Central memory CD8-positive, alpha-beta T cell (primary cell): ENCODE measurements at regions not wholly inside any gene's neighbourhood (a gene's known extent, or its start where the extent isn't known, plus 50 kb on each side); places are given as distances from the start of the nearest gene placed in this dataset.
A peak's percentile ranks its signal among the peaks of the same experiment; 100 is the strongest.

ENCODE experiments used
- ATAC-seq: fragments of 150-1000 bp; cut with Tn5 transposase; replicated peaks from 2 replicates; pipeline ENCODE4 v1.10.0; 2022; ENCODE audit warnings: mild to moderate bottlenecking, moderate FRiP score, moderate number of reproducible peaks; ENCODE audit not compliant: poor library complexity, severe bottlenecking; ENCODE audit errors: extremely low read depth
- DNase-seq, 2 donors: peaks; one replicate each; pipeline ENCODE4 v3.0.0; 2021; ENCODE audit warnings: low spot score in 2 of 2
- H3K27ac Mint-ChIP-seq: one replicate; pipeline ENCODE4 v1.8.0; 2022; ENCODE audit warnings: low read depth, mild to moderate bottlenecking, moderate library complexity, mixed read lengths
- H3K27me3 Mint-ChIP-seq: one replicate; pipeline ENCODE4 v1.8.0; 2022; ENCODE audit warnings: mixed read lengths
- H3K36me3 Mint-ChIP-seq: one replicate; pipeline ENCODE4 v1.8.0; 2022; ENCODE audit warnings: mild to moderate bottlenecking, moderate library complexity, mixed read lengths; ENCODE audit not compliant: insufficient read depth
- H3K4me1 Mint-ChIP-seq: one replicate; pipeline ENCODE4 v1.8.0; 2022; ENCODE audit warnings: mixed read lengths
- H3K4me3 Mint-ChIP-seq: one replicate; pipeline ENCODE4 v1.8.0; 2022; ENCODE audit warnings: mild to moderate bottlenecking, moderate library complexity, mixed read lengths
- H3K9me3 Mint-ChIP-seq: one replicate; pipeline ENCODE4 v1.8.0; 2022; ENCODE audit warnings: mixed read lengths

DNA sequence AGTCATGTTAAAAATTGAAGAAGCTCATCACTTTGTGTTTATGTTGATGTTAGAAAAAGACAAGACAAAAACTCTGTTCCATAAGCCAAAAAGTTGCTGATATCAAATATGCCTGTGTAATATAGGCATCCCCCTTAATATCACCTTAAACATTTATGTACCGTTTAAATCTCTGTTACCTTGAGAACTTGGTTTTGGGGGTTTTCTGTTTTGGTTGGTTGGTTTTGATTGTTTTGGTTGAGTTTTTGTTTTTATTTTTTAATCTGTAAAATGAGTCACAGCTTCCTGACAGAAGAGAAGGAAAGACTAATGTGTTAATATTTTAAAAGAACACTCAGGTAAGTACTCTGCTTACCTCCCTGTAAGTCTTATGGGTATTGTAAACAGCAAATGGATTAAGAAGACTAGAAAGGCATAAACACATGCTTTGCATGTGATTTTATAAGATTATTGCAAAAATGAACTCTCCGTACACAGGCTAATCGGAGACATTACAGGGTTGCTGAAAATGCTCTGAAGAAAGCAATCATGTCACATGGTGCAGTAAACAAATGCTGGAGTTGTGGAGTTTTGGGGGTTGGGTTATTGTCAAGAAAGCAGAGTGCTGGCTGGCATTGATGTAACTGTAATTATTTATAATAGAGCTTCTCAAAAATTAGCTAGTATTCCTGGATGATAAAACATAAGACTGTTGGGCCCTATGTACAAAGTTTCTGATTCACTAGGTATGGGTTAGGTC, 69.5 kb upstream of the MBNL1 start:
- peak overlapping the region; percentile 99 for H3K27ac Mint-ChIP-seq
- no peaks in the 10 kb centered on the region for H3K9me3 Mint-ChIP-seq
- H3K4me1 Mint-ChIP-seq, result peaks cover 75% of the 10 kb centered on the region
- ATAC-seq (peak; percentile 48), DNase-seq (no peak)
- H3K4me3 Mint-ChIP-seq, result peak overlapping the region; percentile 68
- no peaks in the 10 kb centered on the region for H3K27me3 Mint-ChIP-seq
- peaks cover 10% of the 10 kb centered on the region for H3K36me3 Mint-ChIP-seq

DNA sequence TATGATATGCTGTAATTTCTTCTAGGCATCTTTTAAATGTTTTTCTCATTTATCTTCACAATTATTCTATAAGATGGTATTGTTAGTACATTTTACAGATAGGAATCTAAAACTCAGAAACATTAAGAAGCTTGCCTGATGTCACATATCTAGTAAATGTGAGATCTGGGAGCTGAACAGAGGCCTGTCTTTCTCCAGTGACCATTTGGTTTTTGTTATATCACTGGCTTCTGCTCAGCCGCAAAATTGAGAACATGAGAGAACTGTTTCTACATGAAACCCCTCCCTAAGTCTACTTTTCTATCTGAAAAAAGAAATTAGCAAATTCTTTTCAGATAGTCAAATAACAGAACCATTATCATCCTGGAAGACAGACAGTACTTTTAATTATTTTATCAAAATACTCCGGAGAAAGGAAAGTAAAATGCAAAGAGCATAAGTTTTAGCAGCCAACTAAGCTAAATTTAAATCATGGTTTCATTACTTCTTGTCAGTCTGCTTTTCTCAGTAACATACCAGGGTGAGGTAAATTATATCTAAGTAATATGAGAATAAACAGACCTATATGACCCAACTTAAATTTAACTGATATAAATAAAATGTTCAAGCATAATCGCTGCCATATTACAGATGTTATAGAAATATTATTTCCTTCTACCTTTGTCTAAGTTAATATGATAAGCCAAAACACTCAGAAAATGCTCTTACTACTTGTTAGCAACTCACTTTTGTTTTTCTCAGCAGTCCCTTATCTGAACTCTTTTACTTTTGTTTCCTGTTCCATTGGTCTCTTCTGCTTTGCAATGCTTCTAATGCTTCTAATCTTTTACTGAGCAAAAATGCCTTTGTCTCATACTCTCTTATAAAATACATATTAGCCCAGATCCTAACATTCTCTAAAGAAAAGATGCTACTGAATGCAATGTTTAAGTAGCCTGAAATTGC, 68.0 kb upstream of the MBNL1 start:
- Mint-ChIP-seq H3K36me3 (peaks cover 8% of the 10 kb centered on the region), H3K4me3 (peak overlapping the region; percentile 68), H3K9me3 (no peaks in the 10 kb centered on the region), H3K27me3 (no peaks in the 10 kb centered on the region), H3K4me1 (peaks cover 78% of the 10 kb centered on the region), H3K27ac (peak overlapping the region; percentile 99)
- peak; percentile 42 for ATAC-seq
- no peak for DNase-seq

DNA sequence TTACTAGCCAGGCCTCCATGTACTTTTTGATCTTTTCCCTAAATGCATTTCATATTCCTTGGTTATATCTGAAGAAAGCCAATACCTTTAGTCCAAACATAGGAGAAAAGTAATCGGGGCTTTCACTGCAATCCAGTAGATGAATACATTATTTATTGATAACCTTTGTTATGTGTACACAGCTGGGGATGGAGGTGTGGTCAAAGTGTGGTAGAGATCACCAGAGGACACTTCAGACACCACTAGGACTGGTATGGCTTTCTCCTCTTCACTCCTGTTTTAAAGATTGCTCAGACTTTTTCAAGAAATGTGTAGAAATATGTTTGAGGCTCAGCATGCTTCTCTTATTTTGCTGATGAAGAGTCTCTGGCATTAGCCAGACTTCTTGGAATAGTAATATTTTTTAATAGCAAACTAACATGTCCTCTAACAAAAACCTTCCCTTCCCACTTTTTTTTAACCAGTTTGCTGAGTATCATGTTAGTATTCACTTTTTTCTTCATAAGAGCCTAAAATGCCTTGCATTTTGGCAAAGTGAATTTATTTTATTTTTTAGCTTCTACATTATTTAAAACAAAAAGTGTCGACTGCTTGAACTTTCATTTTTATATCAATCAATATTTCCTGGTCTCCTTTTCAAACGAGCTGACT, 65.6 kb upstream of the MBNL1 start:
- peaks cover 65% of the 10 kb centered on the region for H3K4me1 Mint-ChIP-seq
- H3K36me3 Mint-ChIP-seq, result peaks cover 5% of the 10 kb centered on the region
- no peak for ATAC-seq
- H3K27ac Mint-ChIP-seq, result peak overlapping the region; percentile 99
- H3K9me3 Mint-ChIP-seq, result no peaks in the 10 kb centered on the region
- H3K27me3 Mint-ChIP-seq, result no peaks in the 10 kb centered on the region
- DNase-seq, result no peak
- H3K4me3 Mint-ChIP-seq, result peak overlapping the region; percentile 79

DNA sequence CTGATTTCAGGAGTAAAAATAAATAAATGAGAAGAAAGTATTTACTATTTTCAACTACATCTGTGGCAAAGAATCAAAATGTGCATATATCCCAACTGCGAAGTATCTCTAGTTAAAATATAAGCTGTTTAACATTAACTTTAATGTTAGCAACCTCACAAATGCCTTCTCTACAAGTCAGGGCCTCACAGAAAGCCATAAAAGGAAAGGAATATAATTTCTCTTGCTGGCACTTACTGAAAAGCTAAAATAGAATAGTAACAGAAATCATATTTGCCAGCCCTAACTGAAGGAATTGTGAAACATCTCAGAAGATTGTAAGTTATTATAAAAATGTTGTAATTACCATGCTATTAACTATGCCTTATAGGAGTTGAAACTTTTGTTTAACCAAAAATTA, 65.1 kb upstream of the MBNL1 start:
- ATAC-seq (no peak), DNase-seq (no peak)
- H3K9me3 Mint-ChIP-seq, result no peaks in the 10 kb centered on the region
- peaks cover 65% of the 10 kb centered on the region for H3K4me1 Mint-ChIP-seq
- no peaks in the 10 kb centered on the region for H3K27me3 Mint-ChIP-seq
- H3K4me3 Mint-ChIP-seq, result peak overlapping the region; percentile 79
- H3K27ac Mint-ChIP-seq, result peak overlapping the region; percentile 99
- peaks cover 5% of the 10 kb centered on the region for H3K36me3 Mint-ChIP-seq

- H3K27ac Mint-ChIP-seq, result peak overlapping the region; percentile 99
- H3K36me3 Mint-ChIP-seq, result peaks cover 5% of the 10 kb centered on the region
- ATAC-seq, result no peak
- H3K4me3 Mint-ChIP-seq, result peak overlapping the region; percentile 79
- no peak for DNase-seq
- peaks cover 65% of the 10 kb centered on the region for H3K4me1 Mint-ChIP-seq
- no peaks in the 10 kb centered on the region for H3K27me3 Mint-ChIP-seq
- no peaks in the 10 kb centered on the region for H3K9me3 Mint-ChIP-seq
Observed at GRCh38 chr3:152204218-152204617, 64.5 kb upstream of the MBNL1 start.

GRCh38 chr3:152205097-152205593, 63.6 kb upstream of the MBNL1 start:
- DNase-seq (no peak), ATAC-seq (peak; percentile 45)
- Mint-ChIP-seq H3K4me3 (peak overlapping the region; percentile 80), H3K27ac (peak overlapping the region; percentile 99), H3K27me3 (no peaks in the 10 kb centered on the region), H3K36me3 (peaks cover 2% of the 10 kb centered on the region), H3K9me3 (no peaks in the 10 kb centered on the region), H3K4me1 (peaks cover 65% of the 10 kb centered on the region)

DNA sequence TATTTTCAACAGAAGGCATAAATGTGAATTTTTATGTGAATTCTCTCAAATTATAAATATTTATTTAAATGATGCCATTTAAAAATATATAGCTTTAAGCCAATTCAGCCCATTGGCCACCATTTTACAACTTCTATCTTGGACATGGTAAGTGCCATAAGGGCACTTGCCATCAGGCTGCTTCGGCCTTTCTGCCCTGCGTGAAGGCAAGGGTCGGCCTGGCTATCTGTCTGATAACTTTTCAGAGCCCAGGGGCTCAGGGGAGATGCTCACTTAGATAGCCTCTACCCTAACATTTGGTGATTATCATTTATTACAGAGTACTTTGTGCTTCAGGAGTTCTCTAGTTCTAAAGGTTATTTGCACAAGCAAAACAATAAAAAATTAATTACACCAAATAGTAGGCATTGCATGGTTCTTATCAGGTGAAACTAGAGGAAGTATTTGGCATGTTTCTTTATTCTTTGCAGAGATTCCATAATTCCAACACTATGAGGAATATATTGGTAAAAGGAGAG, 62.4 kb upstream of the MBNL1 start:
- no peaks in the 10 kb centered on the region for H3K9me3 Mint-ChIP-seq
- H3K4me1 Mint-ChIP-seq, result peaks cover 56% of the 10 kb centered on the region
- ATAC-seq, result no peak
- peak overlapping the region; percentile 80 for H3K4me3 Mint-ChIP-seq
- H3K27me3 Mint-ChIP-seq, result no peaks in the 10 kb centered on the region
- peak overlapping the region; percentile 99 for H3K27ac Mint-ChIP-seq
- H3K36me3 Mint-ChIP-seq, result peaks cover 2% of the 10 kb centered on the region
- no peak for DNase-seq

DNA sequence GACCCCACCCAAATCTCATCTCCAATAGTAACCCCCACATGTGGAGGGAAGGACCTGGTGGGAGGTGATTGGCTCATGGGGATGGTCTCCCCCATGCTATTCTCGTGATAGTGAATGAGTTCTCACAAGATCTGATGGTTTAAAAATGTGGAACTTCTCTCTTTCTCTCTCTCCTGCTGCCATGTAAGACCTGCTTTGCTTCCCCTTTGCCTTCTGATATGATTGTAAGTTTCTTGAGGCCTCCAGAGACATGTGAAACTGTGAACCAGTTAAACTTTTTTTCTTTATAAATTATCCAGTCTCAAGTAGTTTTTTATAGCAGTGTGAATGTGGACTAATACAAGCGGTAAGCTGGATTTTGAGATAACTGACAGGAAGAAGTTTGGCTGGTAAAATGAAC, 60.3 kb upstream of the MBNL1 start:
- Mint-ChIP-seq H3K27me3 (no peaks in the 10 kb centered on the region), H3K36me3 (peaks cover 1% of the 10 kb centered on the region), H3K9me3 (no peaks in the 10 kb centered on the region), H3K4me1 (peaks cover 51% of the 10 kb centered on the region), H3K27ac (no peak overlapping the region), H3K4me3 (no peak overlapping the region)
- no peak for ATAC-seq
- DNase-seq, result no peak

DNA sequence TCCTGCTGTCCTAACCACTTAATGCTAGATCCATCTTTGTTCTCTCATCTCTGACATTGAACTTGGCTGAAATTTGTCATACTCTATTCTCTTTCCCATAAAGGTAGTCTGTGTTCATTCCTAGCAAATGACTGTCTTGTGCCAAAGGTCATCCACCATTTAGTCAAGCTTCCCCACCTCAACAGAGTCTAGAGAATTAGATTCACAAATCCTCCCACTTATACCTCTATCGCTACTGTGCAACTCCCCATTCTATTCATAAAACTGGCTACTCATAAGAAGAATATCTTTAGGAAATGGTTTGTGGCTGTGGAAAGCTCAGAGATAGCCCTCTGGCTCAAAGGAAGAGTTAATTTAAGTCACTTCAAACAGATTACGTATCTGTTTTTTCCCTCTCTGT, 59.7 kb upstream of the MBNL1 start:
- Mint-ChIP-seq H3K4me1 (peaks cover 49% of the 10 kb centered on the region), H3K36me3 (no peaks in the 10 kb centered on the region), H3K27ac (no peak overlapping the region), H3K4me3 (no peak overlapping the region), H3K9me3 (no peaks in the 10 kb centered on the region), H3K27me3 (no peaks in the 10 kb centered on the region)
- no peak for DNase-seq
- no peak for ATAC-seq

GRCh38 chr3:152209776-152210175, 59.0 kb upstream of the MBNL1 start:
- H3K27me3 Mint-ChIP-seq, result no peaks in the 10 kb centered on the region
- no peak for ATAC-seq
- no peaks in the 10 kb centered on the region for H3K9me3 Mint-ChIP-seq
- peaks cover 48% of the 10 kb centered on the region for H3K4me1 Mint-ChIP-seq
- H3K36me3 Mint-ChIP-seq, result no peaks in the 10 kb centered on the region
- H3K4me3 Mint-ChIP-seq, result no peak overlapping the region
- no peak overlapping the region for H3K27ac Mint-ChIP-seq
- DNase-seq, result no peak

- H3K4me1 Mint-ChIP-seq, result peaks cover 39% of the 10 kb centered on the region
- no peak overlapping the region for H3K27ac Mint-ChIP-seq
- ATAC-seq (no peak), DNase-seq (no peak)
- H3K36me3 Mint-ChIP-seq, result no peaks in the 10 kb centered on the region
- H3K27me3 Mint-ChIP-seq, result no peaks in the 10 kb centered on the region
- no peak overlapping the region for H3K4me3 Mint-ChIP-seq
- no peaks in the 10 kb centered on the region for H3K9me3 Mint-ChIP-seq
Observed at GRCh38 chr3:152210697-152211096, 58.0 kb upstream of the MBNL1 start.

- DNase-seq (no peak), ATAC-seq (no peak)
- H3K4me3 Mint-ChIP-seq, result no peak overlapping the region
- H3K27me3 Mint-ChIP-seq, result no peaks in the 10 kb centered on the region
- peaks cover 34% of the 10 kb centered on the region for H3K4me1 Mint-ChIP-seq
- H3K36me3 Mint-ChIP-seq, result no peaks in the 10 kb centered on the region
- no peak overlapping the region for H3K27ac Mint-ChIP-seq
- no peaks in the 10 kb centered on the region for H3K9me3 Mint-ChIP-seq
Observed at GRCh38 chr3:152211655-152212054, 57.1 kb upstream of the MBNL1 start.
